ENCODE measurements at regions not wholly inside any gene's neighbourhood (a gene's known extent, or its start where the extent isn't known, plus 50 kb on each side); places are given as distances from the start of the nearest gene placed in this dataset.
"Not testable (repeated sequence)": the region's sequence is repeated elsewhere in the genome, so short reads cannot be mapped to it uniquely, and the experiment has no call there.

- DNase-seq (ENCODE audit: low read depth in 3 of 3), result peak; percentile 71 to 78 (median 73)
Observed at GRCh38 chrX:73943693-73944562, 91.4 kb upstream of the XIST start.

DNA sequence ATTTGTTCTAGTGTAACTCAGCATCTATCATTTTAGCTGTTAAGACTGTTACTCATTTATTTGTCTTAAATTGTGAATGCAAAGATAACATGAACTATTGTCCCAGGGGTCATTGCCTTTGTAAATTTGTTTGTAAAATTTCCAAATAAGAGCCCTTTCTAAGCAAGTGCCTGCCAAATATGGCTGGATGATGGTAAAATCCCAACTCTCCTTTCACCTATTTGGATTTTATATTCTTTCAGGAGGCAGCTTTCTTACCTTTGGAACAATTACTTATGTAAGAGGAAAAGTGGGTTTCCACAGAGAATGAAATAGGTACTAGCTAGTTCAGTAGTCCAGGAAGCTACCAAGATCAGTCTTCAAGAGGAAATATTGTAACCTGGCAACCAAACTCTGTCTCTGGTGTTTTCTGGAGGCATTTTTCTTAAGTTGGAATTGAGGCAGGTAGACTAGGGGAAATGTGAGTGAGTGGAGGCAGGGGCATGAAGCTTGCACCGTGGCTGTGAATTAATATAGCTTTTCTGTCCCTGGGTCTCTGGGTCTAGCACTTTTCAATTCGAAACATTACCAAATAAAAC, 88.5 kb upstream of the XIST start:
- no peak for DNase-seq (ENCODE audit: low read depth in 3 of 3)

DNA sequence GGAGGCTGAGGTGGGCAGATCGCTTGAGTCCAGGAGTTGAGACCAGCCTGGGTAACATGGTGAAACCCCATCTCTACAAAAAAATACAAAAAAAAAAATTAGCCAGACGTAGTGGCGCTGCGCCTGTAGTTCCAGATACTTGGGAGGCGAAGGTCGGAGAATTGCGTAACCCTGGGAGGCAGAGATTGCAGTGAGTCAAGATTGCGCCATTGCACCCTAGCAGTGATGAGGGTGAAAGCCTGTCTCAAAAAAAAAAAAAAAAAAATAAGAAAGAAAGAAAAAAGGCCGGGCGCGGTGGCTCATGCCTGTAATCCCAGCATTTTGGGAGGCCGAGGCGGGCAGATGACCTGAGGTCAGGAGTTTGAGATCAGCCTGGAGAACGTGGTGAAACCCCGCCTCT, 85.3 kb upstream of the XIST start:
- DNase-seq (ENCODE audit: low read depth in 3 of 3), result not testable (repeated sequence)

GRCh38 chrX:73932522-73932921, 80.0 kb upstream of the XIST start:
- DNase-seq (ENCODE audit: low read depth in 3 of 3), result no peak

DNA sequence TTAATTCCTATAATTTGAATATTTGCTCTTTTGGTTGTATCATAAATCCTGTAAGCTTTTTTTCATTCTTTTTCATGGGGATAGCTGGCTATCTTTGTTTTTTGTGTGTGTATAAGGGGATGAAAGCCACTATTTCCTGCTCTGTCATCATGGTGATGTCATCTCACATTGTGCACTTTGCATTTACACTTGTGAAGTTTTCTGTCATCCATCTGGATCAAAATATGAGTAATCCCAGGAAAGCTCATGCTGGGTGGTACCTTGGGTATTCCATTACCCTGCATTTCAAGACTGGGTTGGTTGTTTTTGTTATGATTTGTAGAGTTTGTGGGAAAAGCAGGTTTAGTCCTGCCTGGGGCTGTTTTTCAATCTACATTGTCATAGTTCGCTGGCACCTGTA, 77.8 kb upstream of the XIST start:
- DNase-seq (ENCODE audit: low read depth in 3 of 3), result no peak

- DNase-seq (ENCODE audit: low read depth in 3 of 3), result no peak
Observed at GRCh38 chrX:73922856-73923455, 70.4 kb upstream of the XIST start.

- no peak for DNase-seq (ENCODE audit: low read depth in 3 of 3)
Observed at GRCh38 chrX:73916931-73917667, 64.6 kb upstream of the XIST start.

DNA sequence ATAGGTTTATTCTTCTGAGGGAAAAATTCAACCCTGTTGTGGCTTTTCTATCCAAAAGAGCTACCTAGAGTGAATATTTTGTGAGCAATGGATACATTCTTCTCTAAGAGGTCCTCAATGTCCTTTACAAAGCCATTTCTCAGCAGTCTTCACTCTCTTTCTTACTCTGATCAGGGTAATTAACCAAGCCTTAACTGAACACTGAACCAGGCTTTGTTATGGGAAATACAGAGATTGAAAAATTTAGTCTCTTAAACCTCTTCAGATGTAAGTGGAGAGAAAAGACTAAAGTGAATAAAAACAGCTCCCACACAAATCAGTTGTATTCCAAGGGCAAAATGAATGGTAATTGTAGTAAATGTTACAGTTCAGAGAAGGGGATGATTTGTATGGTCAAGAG, 64.0 kb upstream of the XIST start:
- DNase-seq (ENCODE audit: low read depth in 3 of 3), result no peak

DNA sequence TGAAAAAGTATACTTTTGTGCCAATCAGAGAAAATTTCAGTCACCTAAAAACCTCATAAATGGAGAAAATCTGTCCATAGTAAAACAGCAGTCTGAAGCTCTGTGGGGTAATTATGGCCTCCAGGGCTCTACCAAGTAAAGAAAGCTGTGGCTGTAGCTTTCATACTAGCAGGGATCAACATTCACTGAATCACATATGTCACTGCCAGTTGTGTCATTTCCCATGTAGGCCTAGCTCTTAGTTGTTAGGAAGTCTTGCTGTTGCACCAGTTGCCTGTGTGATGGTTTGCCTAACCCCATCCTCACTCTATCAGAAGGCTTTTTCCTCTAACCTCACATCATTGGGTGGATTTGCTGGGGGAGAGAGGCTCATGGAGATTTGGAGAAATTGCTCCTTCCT, 62.3 kb upstream of the XIST start:
- not testable (repeated sequence) for DNase-seq (ENCODE audit: low read depth in 3 of 3)

- no peak for DNase-seq (ENCODE audit: low read depth in 3 of 3)
Observed at GRCh38 chrX:73913580-73913979, 61.1 kb upstream of the XIST start.

- not testable (repeated sequence) for DNase-seq (ENCODE audit: low read depth in 3 of 3)
Observed at GRCh38 chrX:73911946-73912345, 59.4 kb upstream of the XIST start.

- DNase-seq (ENCODE audit: low read depth in 3 of 3), result not testable (repeated sequence)
Observed at GRCh38 chrX:73905749-73906374, 53.3 kb upstream of the XIST start.

DNA sequence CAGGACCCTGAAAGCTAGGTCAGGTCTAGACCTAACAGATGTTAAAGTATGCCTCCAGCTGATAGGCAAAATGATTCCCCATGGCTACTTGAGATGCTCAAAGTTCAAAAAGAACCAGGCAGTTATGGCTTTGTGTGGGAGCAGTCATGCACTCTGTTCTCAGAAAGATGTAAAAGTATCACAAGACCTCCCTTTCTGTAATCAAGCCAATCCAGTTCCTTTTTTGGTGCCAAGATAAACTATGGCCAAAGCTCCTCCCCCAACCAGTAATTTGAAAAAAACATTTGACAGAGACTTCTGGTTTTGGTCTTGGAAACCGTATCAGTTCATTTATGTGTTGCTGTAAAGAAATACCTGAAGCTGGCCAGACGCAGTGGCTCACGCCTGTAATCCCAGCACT, 51.4 kb upstream of the XIST start:
- DNase-seq (ENCODE audit: low read depth in 3 of 3), result no peak
